Ishikawa (cell line): ENCODE measurements at regions not wholly inside any gene's neighbourhood (a gene's known extent, or its start where the extent isn't known, plus 50 kb on each side); places are given as distances from the start of the nearest gene placed in this dataset.

ENCODE experiments used
- CREB1 ChIP-seq: IDR thresholded peaks from 2 replicates; pipeline ENCODE4 v1.6.1; 2012; ENCODE audit warnings: low read depth
- EGR1 ChIP-seq: IDR thresholded peaks from 2 replicates; pipeline ENCODE4 v1.6.1; 2012
- EP300 ChIP-seq: IDR thresholded peaks from 2 replicates; pipeline ENCODE4 v1.6.1; 2012; ENCODE audit warnings: borderline replicate concordance
- NFIC ChIP-seq: IDR thresholded peaks from 2 replicates; pipeline ENCODE4 v1.6.1; 2012
- RAD21 ChIP-seq: IDR thresholded peaks from 2 replicates; pipeline ENCODE4 v1.6.1; 2012; ENCODE audit warnings: low read depth
- TAF1 ChIP-seq: IDR thresholded peaks from 2 replicates; pipeline ENCODE4 v1.6.1; 2012; ENCODE audit warnings: low read depth, mild to moderate bottlenecking
- TCF12 ChIP-seq: IDR thresholded peaks from 2 replicates; pipeline ENCODE4 v1.6.1; 2012; ENCODE audit warnings: low read depth
- YY1 ChIP-seq: IDR thresholded peaks from 2 replicates; pipeline ENCODE4 v1.6.1; 2012; ENCODE audit warnings: low read depth
- ZBTB7A ChIP-seq: IDR thresholded peaks from 2 replicates; pipeline ENCODE4 v1.6.1; 2012; ENCODE audit warnings: low read depth
- TF ChIP-seq, protein P1 (sequence below): IDR thresholded peaks from 2 replicates; pipeline ENCODE4 v1.6.1; 2012; ENCODE audit warnings: low read depth, mild to moderate bottlenecking
- TF ChIP-seq, protein P2 (sequence below): IDR thresholded peaks from 2 replicates; pipeline ENCODE4 v1.6.1; 2012
- TF ChIP-seq, protein P3 (sequence below): IDR thresholded peaks from 2 replicates; pipeline ENCODE4 v1.6.1; 2012

DNA sequence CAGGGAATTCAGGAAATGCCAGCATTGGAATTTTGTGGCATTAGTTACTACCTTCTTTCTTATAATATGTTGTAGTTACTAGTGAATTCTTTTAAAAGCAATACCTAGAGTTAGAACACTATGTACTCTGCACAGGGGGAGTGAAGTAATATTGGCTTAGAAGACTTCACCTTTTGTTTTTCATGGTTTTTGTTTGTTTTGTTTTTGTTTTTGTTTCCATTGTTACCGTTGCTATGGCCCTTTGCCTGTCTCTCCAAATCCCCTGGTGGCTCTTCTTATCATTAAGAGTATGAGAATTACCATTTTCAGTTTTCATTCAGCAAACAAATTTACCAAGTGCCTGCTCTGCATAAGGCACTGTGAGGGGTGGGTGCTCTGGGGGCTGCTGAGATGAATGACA, 160.1 kb downstream of the HAUS1 start:
- no peak for TF ChIP-seq NFIC
- no peak for TF ChIP-seq TAF1
- no peak for TF ChIP-seq RAD21
- no peak for TF ChIP-seq ZBTB7A
- TF ChIP-seq, protein P1, sequence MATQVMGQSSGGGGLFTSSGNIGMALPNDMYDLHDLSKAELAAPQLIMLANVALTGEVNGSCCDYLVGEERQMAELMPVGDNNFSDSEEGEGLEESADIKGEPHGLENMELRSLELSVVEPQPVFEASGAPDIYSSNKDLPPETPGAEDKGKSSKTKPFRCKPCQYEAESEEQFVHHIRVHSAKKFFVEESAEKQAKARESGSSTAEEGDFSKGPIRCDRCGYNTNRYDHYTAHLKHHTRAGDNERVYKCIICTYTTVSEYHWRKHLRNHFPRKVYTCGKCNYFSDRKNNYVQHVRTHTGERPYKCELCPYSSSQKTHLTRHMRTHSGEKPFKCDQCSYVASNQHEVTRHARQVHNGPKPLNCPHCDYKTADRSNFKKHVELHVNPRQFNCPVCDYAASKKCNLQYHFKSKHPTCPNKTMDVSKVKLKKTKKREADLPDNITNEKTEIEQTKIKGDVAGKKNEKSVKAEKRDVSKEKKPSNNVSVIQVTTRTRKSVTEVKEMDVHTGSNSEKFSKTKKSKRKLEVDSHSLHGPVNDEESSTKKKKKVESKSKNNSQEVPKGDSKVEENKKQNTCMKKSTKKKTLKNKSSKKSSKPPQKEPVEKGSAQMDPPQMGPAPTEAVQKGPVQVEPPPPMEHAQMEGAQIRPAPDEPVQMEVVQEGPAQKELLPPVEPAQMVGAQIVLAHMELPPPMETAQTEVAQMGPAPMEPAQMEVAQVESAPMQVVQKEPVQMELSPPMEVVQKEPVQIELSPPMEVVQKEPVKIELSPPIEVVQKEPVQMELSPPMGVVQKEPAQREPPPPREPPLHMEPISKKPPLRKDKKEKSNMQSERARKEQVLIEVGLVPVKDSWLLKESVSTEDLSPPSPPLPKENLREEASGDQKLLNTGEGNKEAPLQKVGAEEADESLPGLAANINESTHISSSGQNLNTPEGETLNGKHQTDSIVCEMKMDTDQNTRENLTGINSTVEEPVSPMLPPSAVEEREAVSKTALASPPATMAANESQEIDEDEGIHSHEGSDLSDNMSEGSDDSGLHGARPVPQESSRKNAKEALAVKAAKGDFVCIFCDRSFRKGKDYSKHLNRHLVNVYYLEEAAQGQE: no peak
- TF ChIP-seq EP300: no peak
- TF ChIP-seq TCF12: no peak
- no peak for TF ChIP-seq EGR1
- no peak for TF ChIP-seq YY1
- TF ChIP-seq, protein P2, sequence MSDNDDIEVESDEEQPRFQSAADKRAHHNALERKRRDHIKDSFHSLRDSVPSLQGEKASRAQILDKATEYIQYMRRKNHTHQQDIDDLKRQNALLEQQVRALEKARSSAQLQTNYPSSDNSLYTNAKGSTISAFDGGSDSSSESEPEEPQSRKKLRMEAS: no peak
- no peak for TF ChIP-seq CREB1
- TF ChIP-seq, protein P3, sequence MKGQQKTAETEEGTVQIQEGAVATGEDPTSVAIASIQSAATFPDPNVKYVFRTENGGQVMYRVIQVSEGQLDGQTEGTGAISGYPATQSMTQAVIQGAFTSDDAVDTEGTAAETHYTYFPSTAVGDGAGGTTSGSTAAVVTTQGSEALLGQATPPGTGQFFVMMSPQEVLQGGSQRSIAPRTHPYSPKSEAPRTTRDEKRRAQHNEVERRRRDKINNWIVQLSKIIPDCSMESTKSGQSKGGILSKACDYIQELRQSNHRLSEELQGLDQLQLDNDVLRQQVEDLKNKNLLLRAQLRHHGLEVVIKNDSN: no peak
